HG02642 (cell line): ENCODE measurements at regions not wholly inside any gene's neighbourhood (a gene's known extent, or its start where the extent isn't known, plus 50 kb on each side); places are given as distances from the start of the nearest gene placed in this dataset.

Experiments
- ATAC-seq: cut with Tn5 transposase; IDR thresholded peaks from one replicate; pipeline ENCODE4 v1.9.1; 2021; ENCODE audit warnings: mild to moderate bottlenecking; ENCODE audit not compliant: unreplicated experiment, poor library complexity

GRCh38 chr13:80137994-80138393 is 202.9 kb downstream of the SPRY2 start:
- no peak for ATAC-seq

GRCh38 chr13:80134346-80134745 is 206.6 kb downstream of the SPRY2 start:
- no peak for ATAC-seq

- no peak for ATAC-seq
Measured at GRCh38 chr13:80133631-80134261, 207.2 kb downstream of the SPRY2 start.

- ATAC-seq = no peak
Measured at GRCh38 chr13:80132741-80133601, 208.0 kb downstream of the SPRY2 start.

- no peak for ATAC-seq
Measured at GRCh38 chr13:80131204-80131603, 209.7 kb downstream of the SPRY2 start.

- no peak for ATAC-seq
Measured at GRCh38 chr13:80126389-80127068, 214.4 kb downstream of the SPRY2 start.

GRCh38 chr13:80123945-80124344 is 217.0 kb downstream of the SPRY2 start:
- ATAC-seq = no peak

- no peak for ATAC-seq
Measured at GRCh38 chr13:80121038-80121437, 219.9 kb downstream of the SPRY2 start.

- ATAC-seq = no peak
Measured at GRCh38 chr13:80118506-80118905, 222.4 kb downstream of the SPRY2 start.

- ATAC-seq = no peak
Measured at GRCh38 chr13:80118099-80118498, 222.8 kb downstream of the SPRY2 start.

- ATAC-seq = no peak
Measured at GRCh38 chr13:80117515-80117914, 223.4 kb downstream of the SPRY2 start.

- no peak for ATAC-seq
Measured at GRCh38 chr13:80116107-80116506, 224.8 kb downstream of the SPRY2 start.

- ATAC-seq = no peak
Measured at GRCh38 chr13:80115616-80116015, 225.3 kb downstream of the SPRY2 start.

GRCh38 chr13:80113714-80114454 is 227.0 kb downstream of the SPRY2 start:
- ATAC-seq = no peak

GRCh38 chr13:80109303-80109702 is 231.6 kb downstream of the SPRY2 start:
- ATAC-seq = no peak

GRCh38 chr13:80105350-80105749 is 235.6 kb downstream of the SPRY2 start:
- ATAC-seq = no peak

- ATAC-seq = no peak
Measured at GRCh38 chr13:80101040-80101439, 239.9 kb downstream of the SPRY2 start.

- no peak for ATAC-seq
Measured at GRCh38 chr13:80100636-80101035, 240.3 kb downstream of the SPRY2 start.

GRCh38 chr13:80097561-80097960 is 243.4 kb downstream of the SPRY2 start:
- ATAC-seq = no peak

GRCh38 chr13:80096383-80096782 is 244.5 kb downstream of the SPRY2 start:
- no peak for ATAC-seq

- no peak for ATAC-seq
Measured at GRCh38 chr13:80094526-80094925, 246.4 kb downstream of the SPRY2 start.
